ENCODE measurements at regions not wholly inside any gene's neighbourhood (a gene's known extent, or its start where the extent isn't known, plus 50 kb on each side); places are given as distances from the start of the nearest gene placed in this dataset.

DNA sequence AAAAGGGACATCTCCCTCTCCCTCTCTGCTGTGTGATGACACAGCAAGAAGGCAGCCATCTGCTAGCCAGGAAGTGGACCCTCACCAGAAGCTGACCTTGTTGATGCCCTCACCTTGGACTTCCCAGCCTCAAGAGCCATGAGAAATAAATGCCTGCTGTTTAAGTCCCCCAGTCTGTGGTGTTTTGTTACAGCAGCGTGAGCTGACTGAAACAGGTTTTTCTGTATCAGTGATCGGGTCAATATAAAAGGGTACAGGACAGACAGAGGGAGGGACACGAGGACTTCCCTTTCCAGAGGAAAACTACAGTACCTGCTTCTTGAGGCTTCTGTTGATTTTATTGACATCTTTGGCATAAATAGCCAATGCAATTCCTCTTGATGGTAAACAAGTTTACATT lies 510.3 kb upstream of the CHAC2 start:
- H3K4me3 ChIP-seq (ENCODE audit: control insufficient read depth, low read depth, low read length), result no peak overlapping the region
- TF ChIP-seq, protein P1, sequence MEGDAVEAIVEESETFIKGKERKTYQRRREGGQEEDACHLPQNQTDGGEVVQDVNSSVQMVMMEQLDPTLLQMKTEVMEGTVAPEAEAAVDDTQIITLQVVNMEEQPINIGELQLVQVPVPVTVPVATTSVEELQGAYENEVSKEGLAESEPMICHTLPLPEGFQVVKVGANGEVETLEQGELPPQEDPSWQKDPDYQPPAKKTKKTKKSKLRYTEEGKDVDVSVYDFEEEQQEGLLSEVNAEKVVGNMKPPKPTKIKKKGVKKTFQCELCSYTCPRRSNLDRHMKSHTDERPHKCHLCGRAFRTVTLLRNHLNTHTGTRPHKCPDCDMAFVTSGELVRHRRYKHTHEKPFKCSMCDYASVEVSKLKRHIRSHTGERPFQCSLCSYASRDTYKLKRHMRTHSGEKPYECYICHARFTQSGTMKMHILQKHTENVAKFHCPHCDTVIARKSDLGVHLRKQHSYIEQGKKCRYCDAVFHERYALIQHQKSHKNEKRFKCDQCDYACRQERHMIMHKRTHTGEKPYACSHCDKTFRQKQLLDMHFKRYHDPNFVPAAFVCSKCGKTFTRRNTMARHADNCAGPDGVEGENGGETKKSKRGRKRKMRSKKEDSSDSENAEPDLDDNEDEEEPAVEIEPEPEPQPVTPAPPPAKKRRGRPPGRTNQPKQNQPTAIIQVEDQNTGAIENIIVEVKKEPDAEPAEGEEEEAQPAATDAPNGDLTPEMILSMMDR (conservative IDR thresholded peaks at IDR 0.05; ENCODE audit: control insufficient read depth, insufficient read depth, low read depth, low read length), result no peak
- DNase-seq (ENCODE audit: low read depth), result no peak

DNA sequence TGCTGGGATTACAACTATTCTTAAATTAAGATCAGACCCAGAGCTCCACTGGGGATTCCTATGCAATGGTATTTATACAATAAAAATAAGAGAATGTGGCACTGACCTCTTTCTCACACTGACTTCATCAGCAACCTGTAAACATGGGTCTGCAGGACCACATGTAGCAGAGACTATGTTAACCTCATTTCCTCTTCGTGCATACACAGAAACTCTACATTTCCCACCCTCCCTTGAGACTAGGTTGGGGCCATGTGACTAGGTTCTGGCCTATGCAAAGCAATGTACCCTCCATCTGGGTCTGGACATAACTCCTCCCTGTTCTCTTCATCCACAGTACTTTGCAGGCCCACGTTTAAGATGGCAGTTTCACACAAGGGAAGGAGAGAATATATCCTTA lies 514.4 kb upstream of the CHAC2 start:
- TF ChIP-seq, protein P1 (conservative IDR thresholded peaks at IDR 0.05; ENCODE audit: control insufficient read depth, insufficient read depth, low read depth, low read length), result no peak
- DNase-seq (ENCODE audit: low read depth), result no peak
- H3K4me3 ChIP-seq (ENCODE audit: control insufficient read depth, low read depth, low read length), result no peak overlapping the region

- TF ChIP-seq, protein P1 (conservative IDR thresholded peaks at IDR 0.05; ENCODE audit: control insufficient read depth, insufficient read depth, low read depth, low read length), result no peak
- no peak for DNase-seq (ENCODE audit: low read depth)
- H3K4me3 ChIP-seq (ENCODE audit: control insufficient read depth, low read depth, low read length), result no peak overlapping the region
These were observed 515.5 kb upstream of the CHAC2 start for GRCh38 chr2:53252115-53252514.

GRCh38 chr2:53247956-53248735 lies 519.5 kb upstream of the CHAC2 start:
- H3K4me3 ChIP-seq (ENCODE audit: control insufficient read depth, low read depth, low read length), result no peak overlapping the region
- TF ChIP-seq, protein P1 (conservative IDR thresholded peaks at IDR 0.05; ENCODE audit: control insufficient read depth, insufficient read depth, low read depth, low read length), result no peak
- no peak for DNase-seq (ENCODE audit: low read depth)

GRCh38 chr2:53243430-53243829 lies 524.2 kb upstream of the CHAC2 start:
- no peak overlapping the region for H3K4me3 ChIP-seq (ENCODE audit: control insufficient read depth, low read depth, low read length)
- TF ChIP-seq, protein P1 (conservative IDR thresholded peaks at IDR 0.05; ENCODE audit: control insufficient read depth, insufficient read depth, low read depth, low read length), result no peak
- no peak for DNase-seq (ENCODE audit: low read depth)

- DNase-seq (ENCODE audit: low read depth), result no peak
- TF ChIP-seq, protein P1 (conservative IDR thresholded peaks at IDR 0.05; ENCODE audit: control insufficient read depth, insufficient read depth, low read depth, low read length), result no peak
These were observed 525.5 kb upstream of the CHAC2 start for GRCh38 chr2:53242090-53242489.

More at GRCh38 chr2:53242090-53242489, 525.5 kb upstream of the CHAC2 start:
- no peak overlapping the region for H3K4me3 ChIP-seq (ENCODE audit: control insufficient read depth, low read depth, low read length)
